ENCODE measurements at regions not wholly inside any gene's neighbourhood (a gene's known extent, or its start where the extent isn't known, plus 50 kb on each side); places are given as distances from the start of the nearest gene placed in this dataset.
"Not testable (repeated sequence)": the region's sequence is repeated elsewhere in the genome, so short reads cannot be mapped to it uniquely, and the experiment has no call there.

DNA sequence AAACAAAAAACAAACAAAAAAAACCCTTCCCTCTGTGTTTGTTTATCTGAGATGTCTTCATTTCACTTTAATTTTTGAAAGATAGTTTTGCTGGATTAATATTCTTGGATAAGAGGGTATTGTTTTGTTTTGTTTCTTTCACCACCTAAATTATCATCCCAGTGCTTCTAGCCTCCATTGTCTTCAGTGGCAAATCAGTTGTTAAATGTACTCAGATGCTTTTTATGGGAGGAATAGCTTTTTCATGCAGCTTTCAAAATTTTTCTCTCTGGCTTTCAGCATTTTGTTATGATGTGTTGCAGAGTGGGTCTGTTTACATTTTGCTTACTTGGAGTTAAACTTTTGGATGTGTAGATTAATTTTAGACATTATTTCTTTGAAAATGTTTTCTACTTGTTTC is 203.5 kb upstream of the DCC start:
- no peak overlapping the region for H3K4me3 ChIP-seq (ENCODE audit: low read depth, low read length)
- DNase-seq (ENCODE audit: low read depth), result no peak
- TF ChIP-seq CTCF (IDR thresholded peaks at IDR 0.05; ENCODE audit: low read depth, low read length, missing control alignments), result no peak

- DNase-seq (ENCODE audit: low read depth), result no peak
- no peak overlapping the region for H3K4me3 ChIP-seq (ENCODE audit: low read depth, low read length)
- TF ChIP-seq CTCF (IDR thresholded peaks at IDR 0.05; ENCODE audit: low read depth, low read length, missing control alignments), result no peak
These were observed 199.0 kb upstream of the DCC start for GRCh38 chr18:52140986-52141385.

GRCh38 chr18:52150050-52150449 is 189.9 kb upstream of the DCC start:
- H3K4me3 ChIP-seq (ENCODE audit: low read depth, low read length), result no peak overlapping the region
- TF ChIP-seq CTCF (IDR thresholded peaks at IDR 0.05; ENCODE audit: low read depth, low read length, missing control alignments), result no peak
- no peak for DNase-seq (ENCODE audit: low read depth)

DNA sequence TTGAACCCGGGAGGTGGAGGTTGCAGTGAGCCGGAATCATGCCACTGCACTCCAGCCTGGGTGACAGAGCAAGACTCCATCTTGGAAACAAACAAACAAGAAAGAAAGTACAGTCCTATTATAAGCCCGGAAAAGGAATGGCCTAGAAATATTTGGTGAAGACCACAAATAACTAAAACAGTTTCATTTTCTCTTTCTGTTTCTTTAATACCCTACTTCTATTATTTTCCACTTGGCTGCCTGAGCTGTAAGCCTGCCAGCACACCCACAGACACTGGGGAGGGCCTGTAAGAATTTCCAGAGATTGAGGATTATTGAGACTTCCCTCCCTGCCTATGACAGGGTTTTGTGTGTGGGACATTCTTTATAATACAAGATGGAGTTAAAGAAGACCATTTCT is 188.0 kb upstream of the DCC start:
- no peak for DNase-seq (ENCODE audit: low read depth)
- H3K4me3 ChIP-seq (ENCODE audit: low read depth, low read length), result no peak overlapping the region
- no peak for TF ChIP-seq CTCF (IDR thresholded peaks at IDR 0.05; ENCODE audit: low read depth, low read length, missing control alignments)

- H3K4me3 ChIP-seq (ENCODE audit: low read depth, low read length), result no peak overlapping the region
- TF ChIP-seq CTCF (IDR thresholded peaks at IDR 0.05; ENCODE audit: low read depth, low read length, missing control alignments), result no peak
- no peak for DNase-seq (ENCODE audit: low read depth)
These were observed 183.8 kb upstream of the DCC start for GRCh38 chr18:52156166-52156565.

DNA sequence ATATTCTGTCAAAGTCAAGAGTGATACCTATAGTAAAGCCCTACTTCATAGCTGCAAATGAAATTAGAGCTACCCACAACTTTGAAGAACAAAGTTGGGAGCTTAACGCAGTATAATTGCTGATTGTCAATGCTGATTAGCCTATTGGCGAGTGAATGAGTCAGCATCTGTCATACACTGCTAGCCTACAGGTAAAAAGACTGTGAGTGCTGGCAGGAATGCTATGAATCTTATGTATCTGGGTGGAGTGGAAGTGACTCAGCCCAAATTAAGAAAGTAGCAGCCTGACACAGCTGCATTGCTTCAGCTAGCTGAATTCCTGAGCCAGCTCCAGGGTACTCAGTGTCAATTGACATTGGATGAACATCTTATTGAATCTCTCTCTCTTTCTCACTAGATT is 179.4 kb upstream of the DCC start:
- TF ChIP-seq CTCF (IDR thresholded peaks at IDR 0.05; ENCODE audit: low read depth, low read length, missing control alignments), result no peak
- H3K4me3 ChIP-seq (ENCODE audit: low read depth, low read length), result no peak overlapping the region
- no peak for DNase-seq (ENCODE audit: low read depth)

- no peak for DNase-seq (ENCODE audit: low read depth)
- no peak for TF ChIP-seq CTCF (IDR thresholded peaks at IDR 0.05; ENCODE audit: low read depth, low read length, missing control alignments)
- H3K4me3 ChIP-seq (ENCODE audit: low read depth, low read length), result no peak overlapping the region
These were observed 176.5 kb upstream of the DCC start for GRCh38 chr18:52163478-52163877.

DNA sequence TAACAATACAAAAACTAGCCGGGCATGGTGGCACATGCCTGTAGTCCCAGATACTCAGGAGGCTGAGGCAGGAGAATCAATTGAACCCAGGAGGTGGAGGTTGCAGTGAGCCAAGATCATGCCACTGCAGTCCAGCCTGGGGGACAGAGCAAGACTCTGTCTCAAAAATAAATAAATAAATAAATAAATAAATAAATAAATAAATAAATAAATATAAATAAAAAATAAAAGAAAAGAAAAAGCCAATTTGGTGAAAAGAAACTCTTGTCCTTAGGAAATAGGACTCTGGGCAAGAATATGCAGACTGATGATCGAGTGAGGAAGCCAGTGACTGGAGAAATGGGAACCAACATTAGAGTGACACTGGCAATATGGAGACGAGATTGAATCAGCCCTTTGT is 171.9 kb upstream of the DCC start:
- not testable (repeated sequence) for H3K4me3 ChIP-seq (ENCODE audit: low read depth, low read length); DNase-seq (ENCODE audit: low read depth)

Measured in GM12864 (cell line).